Thymus (tissue), 11 donors: ENCODE measurements at regions not wholly inside any gene's neighbourhood (a gene's known extent, or its start where the extent isn't known, plus 50 kb on each side); places are given as distances from the start of the nearest gene placed in this dataset.
"Not testable (repeated sequence)": the region's sequence is repeated elsewhere in the genome, so short reads cannot be mapped to it uniquely, and the experiment has no call there.

Experiments
- DNase-seq, 9 donors: peaks; one replicate each; pipeline ENCODE4 v3.0.0-alpha.2; 2013; ENCODE audit warnings: low spot score in 9 of 9, low read depth in 6 of 9, missing footprints in 1 of 9
- H3K27ac ChIP-seq, 2 donors: one replicate each; pipeline ENCODE4 v1.5.1; 2013; ENCODE audit warnings: control low read depth in 1 of 2, low read depth in 1 of 2, low read length in 1 of 2, mild to moderate bottlenecking in 1 of 2, moderate library complexity in 1 of 2
- H3K27me3 ChIP-seq, 2 donors: one replicate each; pipeline ENCODE4 v1.5.1; 2013; ENCODE audit warnings: low read length in 1 of 2; ENCODE audit not compliant: control insufficient read depth in 2 of 2, insufficient read depth in 1 of 2
- H3K36me3 ChIP-seq, 2 donors: one replicate each; pipeline ENCODE4 v1.5.1; 2013; ENCODE audit warnings: low read length in 1 of 2, mild to moderate bottlenecking in 1 of 2, moderate library complexity in 1 of 2; ENCODE audit not compliant: control insufficient read depth in 2 of 2, insufficient read depth in 2 of 2
- H3K4me1 ChIP-seq, 2 donors: one replicate each; pipeline ENCODE4 v1.5.1; 2013; ENCODE audit warnings: low read length in 2 of 2; ENCODE audit not compliant: control insufficient read depth in 2 of 2, insufficient read depth in 2 of 2
- H3K4me3 ChIP-seq, 2 donors: one replicate each; pipeline ENCODE4 v1.5.1; 2013; ENCODE audit warnings: low read length in 2 of 2, control low read depth in 1 of 2, mild to moderate bottlenecking in 1 of 2
- H3K9me3 ChIP-seq, 2 donors: one replicate each; pipeline ENCODE4 v1.5.1; 2013; ENCODE audit warnings: low read length in 1 of 2, mild to moderate bottlenecking in 1 of 2; ENCODE audit not compliant: control insufficient read depth in 2 of 2, insufficient read depth in 1 of 2
- WGBS: extraction: QIAGEN DNeasy Blood & Tissue Kit; methylation state at CpG from one replicate; pipeline ENCODE4 v1.1.7; 2013; 5-methylcytosine and 5-hydroxymethylcytosine counted together
- donor health status: healthy.

- WGBS, result 94% methylated on average over 23 of the region's 23 CpGs
- no peak for DNase-seq
Observed at GRCh38 chr2:2721296-2721835, 390.3 kb upstream of the MYT1L start.

GRCh38 chr2:2720806-2721205 lies 389.7 kb upstream of the MYT1L start:
- not testable (repeated sequence) for H3K4me1 ChIP-seq, H3K9me3 ChIP-seq, DNase-seq, H3K4me3 ChIP-seq, H3K27ac ChIP-seq, H3K27me3 ChIP-seq, H3K36me3 ChIP-seq
- 88% methylated on average over 14 of the region's 14 CpGs for WGBS

More at GRCh38 chr2:2721296-2721835, 390.3 kb upstream of the MYT1L start:
- no peaks in the 10 kb centered on the region for H3K4me1 ChIP-seq
- no peaks in the 10 kb centered on the region for H3K36me3 ChIP-seq
- H3K27ac ChIP-seq, result no peak overlapping the region
- no peaks in the 10 kb centered on the region for H3K9me3 ChIP-seq
- H3K4me3 ChIP-seq, result no peak overlapping the region
- peaks cover 0 to 2% of the 10 kb centered on the region in 2 donors for H3K27me3 ChIP-seq

- H3K27me3 ChIP-seq, result peaks cover 0 to 5% of the 10 kb centered on the region in 2 donors
Observed at GRCh38 chr2:2720351-2720750, 389.3 kb upstream of the MYT1L start.

GRCh38 chr2:2719781-2720180 lies 388.7 kb upstream of the MYT1L start:
- Histone ChIP-seq H3K27ac (no peak overlapping the region), H3K9me3 (no peaks in the 10 kb centered on the region), H3K27me3 (peaks cover 0 to 6% of the 10 kb centered on the region in 2 donors), H3K36me3 (no peaks in the 10 kb centered on the region), H3K4me3 (no peak overlapping the region), H3K4me1 (no peaks in the 10 kb centered on the region)
- WGBS, result 85% methylated on average over 8 of the region's 8 CpGs
- DNase-seq, result no peak

More at GRCh38 chr2:2720351-2720750, 389.3 kb upstream of the MYT1L start:
- Histone ChIP-seq H3K4me1 (no peaks in the 10 kb centered on the region), H3K36me3 (no peaks in the 10 kb centered on the region), H3K9me3 (no peaks in the 10 kb centered on the region), H3K27ac (no peak overlapping the region), H3K4me3 (no peak overlapping the region)
- no peak for DNase-seq
- WGBS, result 83% methylated on average over 9 of the region's 9 CpGs

GRCh38 chr2:2719015-2719414 lies 387.9 kb upstream of the MYT1L start:
- no peak for DNase-seq
- no peak overlapping the region for H3K4me3 ChIP-seq
- H3K27me3 ChIP-seq, result peaks cover 0 to 8% of the 10 kb centered on the region in 2 donors
- H3K36me3 ChIP-seq, result no peaks in the 10 kb centered on the region
- WGBS, result 71% methylated on average over 6 of the region's 6 CpGs
- no peaks in the 10 kb centered on the region for H3K4me1 ChIP-seq
- H3K27ac ChIP-seq, result no peak overlapping the region
- H3K9me3 ChIP-seq, result no peaks in the 10 kb centered on the region

- Histone ChIP-seq H3K4me3 (no peak overlapping the region), H3K9me3 (no peaks in the 10 kb centered on the region), H3K27me3 (peaks cover 0 to 9% of the 10 kb centered on the region in 2 donors), H3K4me1 (no peaks in the 10 kb centered on the region), H3K36me3 (no peaks in the 10 kb centered on the region), H3K27ac (no peak overlapping the region)
- 87% methylated on average over 7 of the region's 7 CpGs for WGBS
- no peak for DNase-seq
Observed at GRCh38 chr2:2717406-2717805, 386.3 kb upstream of the MYT1L start.

- WGBS, result 90% methylated on average over 11 of the region's 11 CpGs
- H3K4me1 ChIP-seq, result no peaks in the 10 kb centered on the region
- no peaks in the 10 kb centered on the region for H3K36me3 ChIP-seq
- DNase-seq, result no peak
- no peak overlapping the region for H3K27ac ChIP-seq
- H3K4me3 ChIP-seq, result no peak overlapping the region
- no peaks in the 10 kb centered on the region for H3K9me3 ChIP-seq
- peaks cover 0 to 9% of the 10 kb centered on the region in 2 donors for H3K27me3 ChIP-seq
Observed at GRCh38 chr2:2716771-2717170, 385.7 kb upstream of the MYT1L start.

- WGBS, result 94% methylated on average over 18 of the region's 18 CpGs
- no peaks in the 10 kb centered on the region for H3K36me3 ChIP-seq
- H3K9me3 ChIP-seq, result no peaks in the 10 kb centered on the region
- no peak overlapping the region for H3K27ac ChIP-seq
- H3K4me1 ChIP-seq, result no peaks in the 10 kb centered on the region
- H3K4me3 ChIP-seq, result no peak overlapping the region
- no peak for DNase-seq
- peaks cover 0 to 9% of the 10 kb centered on the region in 2 donors for H3K27me3 ChIP-seq
Observed at GRCh38 chr2:2715036-2715818, 384.2 kb upstream of the MYT1L start.

GRCh38 chr2:2714408-2714807 lies 383.3 kb upstream of the MYT1L start:
- no peak for DNase-seq
- no peak overlapping the region for H3K27ac ChIP-seq
- peaks cover 0 to 9% of the 10 kb centered on the region in 2 donors for H3K27me3 ChIP-seq
- no peaks in the 10 kb centered on the region for H3K9me3 ChIP-seq
- H3K4me3 ChIP-seq, result no peak overlapping the region
- no peaks in the 10 kb centered on the region for H3K36me3 ChIP-seq
- WGBS, result 83% methylated on average over 7 of the region's 7 CpGs
- no peaks in the 10 kb centered on the region for H3K4me1 ChIP-seq
